H54 (cell line): ENCODE measurements at regions not wholly inside any gene's neighbourhood (a gene's known extent, or its start where the extent isn't known, plus 50 kb on each side); places are given as distances from the start of the nearest gene placed in this dataset.
"Not testable (repeated sequence)": the region's sequence is repeated elsewhere in the genome, so short reads cannot be mapped to it uniquely, and the experiment has no call there.

ENCODE experiments used
- DNase-seq: peaks from one replicate; pipeline ENCODE4 v3.0.0; 2011; ENCODE audit warnings: low spot score, mixed read lengths; ENCODE audit not compliant: insufficient read length
- FAIRE-seq: peaks from 3 replicates; lab custom pipeline; 2011; peaks lifted over from hg19 to GRCh38; lab: Jason Lieb, UNC
- POLR2A ChIP-seq: IDR thresholded peaks from 2 replicates; pipeline ENCODE4 v1.6.1; 2011; ENCODE audit warnings: low read depth, mild to moderate bottlenecking, low read length

GRCh38 chr3:29011441-29011840 is 269.4 kb upstream of the RBMS3 start:
- no peak for DNase-seq

DNA sequence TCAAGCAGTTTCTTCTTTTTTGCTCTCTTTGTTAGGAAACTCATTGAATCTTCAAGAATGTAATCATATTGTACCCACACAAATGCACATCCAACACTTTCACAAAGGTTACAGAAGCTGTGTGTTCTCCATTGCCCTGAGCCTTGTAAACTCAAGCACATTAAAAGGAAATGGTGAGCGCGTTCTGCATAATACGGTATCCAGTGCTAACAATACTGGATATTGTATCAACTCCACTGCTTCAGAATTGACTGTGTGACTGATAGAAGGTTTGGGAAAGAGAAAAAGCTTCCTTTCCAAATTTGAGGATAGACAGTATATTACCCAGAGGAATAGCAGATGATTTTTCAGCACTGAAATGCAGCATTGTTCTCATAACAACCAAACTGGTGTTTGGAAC is 268.9 kb upstream of the RBMS3 start:
- FAIRE-seq = no peak
- DNase-seq = no peak
- no peak for TF ChIP-seq POLR2A

More at GRCh38 chr3:29011441-29011840, 269.4 kb upstream of the RBMS3 start:
- FAIRE-seq = no peak
- no peak for TF ChIP-seq POLR2A

- FAIRE-seq = peak; percentile 38
These were observed 257.9 kb upstream of the RBMS3 start for GRCh38 chr3:29022976-29023375.

GRCh38 chr3:29026286-29026685 is 254.6 kb upstream of the RBMS3 start:
- FAIRE-seq = no peak
- TF ChIP-seq POLR2A = no peak
- DNase-seq = no peak

More at GRCh38 chr3:29022976-29023375, 257.9 kb upstream of the RBMS3 start:
- DNase-seq = no peak
- no peak for TF ChIP-seq POLR2A

- DNase-seq = no peak
- TF ChIP-seq POLR2A = no peak
- FAIRE-seq = no peak
These were observed 253.9 kb upstream of the RBMS3 start for GRCh38 chr3:29026959-29027358.

DNA sequence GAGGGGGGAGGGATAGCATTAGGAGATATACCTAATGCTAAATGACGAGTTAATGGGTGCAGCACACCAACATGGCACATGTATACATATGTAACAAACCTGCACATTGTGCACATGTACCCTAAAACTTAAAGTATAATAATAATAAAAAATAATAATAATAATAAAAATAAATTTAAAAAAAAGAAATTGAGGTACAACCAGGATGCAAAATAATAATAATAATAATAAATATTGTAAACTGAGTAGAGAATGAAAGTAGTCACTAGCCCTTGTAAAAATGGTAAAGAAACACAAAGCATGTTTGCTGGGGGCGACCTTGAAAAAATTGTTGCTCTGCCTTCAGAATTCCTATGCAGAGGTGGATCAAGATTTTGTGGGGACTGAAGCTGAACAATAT is 249.7 kb upstream of the RBMS3 start:
- not testable (repeated sequence) for DNase-seq, FAIRE-seq

DNA sequence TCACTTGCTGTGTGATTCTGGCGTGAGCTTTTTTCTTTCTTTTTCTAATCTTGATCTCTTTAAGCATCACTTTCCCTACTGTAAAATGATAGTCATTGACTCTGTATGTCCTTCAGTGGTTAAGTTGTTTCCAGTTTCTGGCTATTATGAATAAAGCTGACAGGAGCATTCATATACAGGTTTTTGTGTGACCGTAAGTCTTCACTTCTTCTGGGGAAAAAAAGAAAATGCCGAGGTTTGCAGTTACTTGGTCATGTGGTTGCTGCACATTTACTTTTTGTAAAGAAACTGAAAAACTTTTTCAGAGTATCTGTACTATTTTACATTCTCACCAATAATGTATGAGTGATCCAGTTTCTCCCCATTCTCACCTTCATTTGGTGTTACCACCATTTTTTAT is 247.4 kb upstream of the RBMS3 start:
- TF ChIP-seq POLR2A = no peak
- FAIRE-seq (no peak), DNase-seq (no peak)

DNA sequence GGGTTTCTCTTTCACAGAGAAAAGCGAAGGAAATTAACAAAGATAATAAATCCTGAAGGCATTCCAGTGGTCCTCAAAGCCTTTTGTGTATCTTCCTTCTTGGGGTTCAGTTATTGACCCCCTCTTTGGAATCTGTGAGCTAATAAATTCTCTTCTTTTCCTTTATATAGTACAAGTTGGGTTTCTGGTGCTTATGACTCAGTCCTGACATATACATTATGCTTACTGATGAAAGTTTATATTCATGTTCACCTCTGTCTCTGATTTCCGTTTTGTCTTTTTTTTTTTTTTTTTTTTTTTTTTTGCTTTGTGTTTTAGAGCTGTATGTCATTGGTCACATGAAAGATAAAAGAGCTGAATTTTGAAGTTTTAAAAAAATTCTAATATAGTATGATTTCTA is 230.7 kb upstream of the RBMS3 start:
- FAIRE-seq (no peak), DNase-seq (no peak)

DNA sequence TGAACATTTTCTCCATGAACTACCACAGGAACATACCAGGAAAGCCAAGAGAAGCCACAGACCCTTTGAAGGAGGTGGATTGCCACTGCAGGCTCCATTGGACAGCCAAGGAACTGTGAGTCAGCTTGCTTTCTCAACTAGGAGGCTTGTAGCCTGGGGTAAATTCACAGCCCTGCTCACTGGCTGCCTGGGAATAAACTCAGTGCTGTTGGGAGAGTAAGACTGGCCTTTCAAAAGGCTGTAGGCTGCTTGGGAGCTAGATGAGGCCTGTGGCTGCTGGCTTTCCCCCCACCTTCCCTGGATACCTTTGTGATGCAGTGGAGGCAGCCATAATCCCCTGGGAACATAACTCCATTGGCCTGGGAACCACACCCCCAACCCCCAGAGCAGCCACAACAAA is 223.5 kb upstream of the RBMS3 start:
- TF ChIP-seq POLR2A = no peak
- DNase-seq (no peak), FAIRE-seq (peak; percentile 91)

More for the DNA sequence above, 230.7 kb upstream of the RBMS3 start:
- no peak for TF ChIP-seq POLR2A

- FAIRE-seq = peak; percentile 57
- no peak for DNase-seq
- TF ChIP-seq POLR2A = no peak
These were observed 216.8 kb upstream of the RBMS3 start for GRCh38 chr3:29064085-29064484.

DNA sequence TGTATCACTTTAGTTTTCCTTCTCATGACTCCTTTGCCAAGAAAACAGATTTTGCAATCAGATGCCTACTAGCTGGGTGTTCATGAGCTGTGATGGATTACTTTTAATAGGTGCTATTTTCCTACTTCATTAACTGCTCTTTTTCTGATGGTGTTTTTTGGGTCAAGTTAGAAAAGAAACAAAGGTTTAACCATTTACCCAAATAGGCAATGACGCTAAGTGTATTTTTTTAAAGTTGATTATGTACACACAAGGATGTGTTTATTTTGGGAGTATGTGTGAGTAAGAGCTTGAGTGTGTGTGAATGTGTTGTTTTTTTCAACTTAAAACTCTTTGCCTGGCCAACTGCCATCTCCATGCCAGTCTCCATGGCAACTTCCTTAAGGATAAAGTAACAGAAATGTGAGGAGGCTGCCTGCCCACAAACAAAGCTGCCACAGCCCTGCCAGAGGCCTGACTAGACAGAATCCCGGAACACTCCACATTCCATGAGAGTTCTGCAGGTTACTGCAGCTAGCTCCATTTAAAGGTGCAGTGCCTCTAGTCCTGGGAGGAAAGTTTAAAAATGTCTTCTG is 215.6 kb upstream of the RBMS3 start:
- TF ChIP-seq POLR2A = no peak
- FAIRE-seq (peak; percentile 99), DNase-seq (peak; percentile 40)

- DNase-seq (no peak), FAIRE-seq (peak; percentile 33)
- TF ChIP-seq POLR2A = no peak
These were observed 213.9 kb upstream of the RBMS3 start for GRCh38 chr3:29067007-29067406.

GRCh38 chr3:29070959-29071634 is 209.8 kb upstream of the RBMS3 start:
- peak; percentile 53 for FAIRE-seq
- DNase-seq = no peak
- TF ChIP-seq POLR2A = no peak

- DNase-seq (no peak), FAIRE-seq (no peak)
- no peak for TF ChIP-seq POLR2A
These were observed 208.3 kb upstream of the RBMS3 start for GRCh38 chr3:29072611-29073010.

- DNase-seq (no peak), FAIRE-seq (no peak)
These were observed 203.5 kb upstream of the RBMS3 start for GRCh38 chr3:29077356-29077755.

More at GRCh38 chr3:29077356-29077755, 203.5 kb upstream of the RBMS3 start:
- no peak for TF ChIP-seq POLR2A
